ENCODE measurements at regions not wholly inside any gene's neighbourhood (a gene's known extent, or its start where the extent isn't known, plus 50 kb on each side); places are given as distances from the start of the nearest gene placed in this dataset.

- POLR2A ChIA-PET, result no interaction called here
- Mint-ChIP-seq H3K36me3 (no peaks in the 10 kb centered on the region), H3K4me1 (no peaks in the 10 kb centered on the region)
These were observed 734.8 kb upstream of the REG3G start for GRCh38 chr2:78290581-78291214.

GRCh38 chr2:78293768-78294167, 731.7 kb upstream of the REG3G start:
- H3K4me1 Mint-ChIP-seq, result no peaks in the 10 kb centered on the region
- ChIA-PET POLR2A (no interaction called here), CTCF (no interaction called here)
- Histone ChIP-seq H3K27ac (ENCODE audit: low read depth, low read length) (no peak overlapping the region), H3K4me3 (ENCODE audit: low read length) (no peak overlapping the region), H3K36me3 (ENCODE audit: control insufficient read depth in 2 of 3, insufficient read depth in 3 of 3, low read length in 3 of 3) (no peaks in the 10 kb centered on the region), H3K9me3 (ENCODE audit: control insufficient read depth in 2 of 3, low read length in 3 of 3) (no peaks in the 10 kb centered on the region), H3K4me1 (ENCODE audit: control insufficient read depth in 2 of 2, insufficient read depth in 2 of 2, low read length in 2 of 2) (no peaks in the 10 kb centered on the region), H3K27me3 (ENCODE audit: control insufficient read depth in 2 of 2, insufficient read depth in 2 of 2, low read length in 2 of 2) (no peaks in the 10 kb centered on the region)
- DNase-seq (no peak), ATAC-seq (no peak)
- H3K27me3 Mint-ChIP-seq, result no peaks in the 10 kb centered on the region
- peaks cover 0 to 16% (median 2%) of the 10 kb centered on the region in 11 donors for H3K9me3 Mint-ChIP-seq
- no peaks in the 10 kb centered on the region for H3K36me3 Mint-ChIP-seq
- no peak overlapping the region for H3K4me3 Mint-ChIP-seq
- H3K27ac Mint-ChIP-seq, result no peak overlapping the region
- intact Hi-C loops (cut with micrococcal nuclease), result no loop called here

More at GRCh38 chr2:78290581-78291214, 734.8 kb upstream of the REG3G start:
- H3K9me3 Mint-ChIP-seq, result peaks cover 0 to 17% (median 2%) of the 10 kb centered on the region in 11 donors
- Histone ChIP-seq H3K27me3 (ENCODE audit: control insufficient read depth in 2 of 2, insufficient read depth in 2 of 2, low read length in 2 of 2) (no peaks in the 10 kb centered on the region), H3K4me1 (ENCODE audit: control insufficient read depth in 2 of 2, insufficient read depth in 2 of 2, low read length in 2 of 2) (no peaks in the 10 kb centered on the region), H3K36me3 (ENCODE audit: control insufficient read depth in 2 of 3, insufficient read depth in 3 of 3, low read length in 3 of 3) (no peaks in the 10 kb centered on the region), H3K9me3 (ENCODE audit: control insufficient read depth in 2 of 3, low read length in 3 of 3) (no peaks in the 10 kb centered on the region), H3K27ac (ENCODE audit: low read depth, low read length) (no peak overlapping the region), H3K4me3 (ENCODE audit: low read length) (no peak overlapping the region)
- ATAC-seq (no peak), DNase-seq (no peak)
- intact Hi-C loops (cut with micrococcal nuclease), result no loop called here
- H3K27me3 Mint-ChIP-seq, result no peaks in the 10 kb centered on the region
- no peak overlapping the region for H3K4me3 Mint-ChIP-seq
- CTCF ChIA-PET, result no interaction called here
- H3K27ac Mint-ChIP-seq, result no peak overlapping the region

GRCh38 chr2:78301166-78301789, 724.2 kb upstream of the REG3G start:
- Mint-ChIP-seq H3K27ac (no peak overlapping the region), H3K36me3 (no peaks in the 10 kb centered on the region), H3K27me3 (no peaks in the 10 kb centered on the region), H3K9me3 (peaks cover 0 to 5% (median 1%) of the 10 kb centered on the region in 11 donors), H3K4me1 (no peaks in the 10 kb centered on the region), H3K4me3 (no peak overlapping the region)
- DNase-seq, result no peak
- H3K9me3 ChIP-seq (ENCODE audit: control insufficient read depth in 2 of 3, low read length in 3 of 3), result no peaks in the 10 kb centered on the region
- H3K36me3 ChIP-seq (ENCODE audit: control insufficient read depth in 2 of 3, insufficient read depth in 3 of 3, low read length in 3 of 3), result no peaks in the 10 kb centered on the region
- H3K4me3 ChIP-seq (ENCODE audit: low read length), result no peak overlapping the region
- ChIA-PET POLR2A (no interaction called here), CTCF (no interaction called here)
- H3K27me3 ChIP-seq (ENCODE audit: control insufficient read depth in 2 of 2, insufficient read depth in 2 of 2, low read length in 2 of 2), result no peaks in the 10 kb centered on the region
- no peaks in the 10 kb centered on the region for H3K4me1 ChIP-seq (ENCODE audit: control insufficient read depth in 2 of 2, insufficient read depth in 2 of 2, low read length in 2 of 2)
- intact Hi-C loops (cut with micrococcal nuclease), result no loop called here
- H3K27ac ChIP-seq (ENCODE audit: low read depth, low read length), result no peak overlapping the region
- ATAC-seq, result no peak

- intact Hi-C loops (cut with micrococcal nuclease), result no loop called here
- Mint-ChIP-seq H3K27ac (no peak overlapping the region), H3K9me3 (peaks cover 0 to 12% (median 3%) of the 10 kb centered on the region in 11 donors), H3K4me3 (no peak overlapping the region), H3K27me3 (no peaks in the 10 kb centered on the region), H3K4me1 (no peaks in the 10 kb centered on the region), H3K36me3 (no peaks in the 10 kb centered on the region)
- ATAC-seq (no peak), DNase-seq (no peak)
- Histone ChIP-seq H3K4me1 (ENCODE audit: control insufficient read depth in 2 of 2, insufficient read depth in 2 of 2, low read length in 2 of 2) (no peaks in the 10 kb centered on the region), H3K27ac (ENCODE audit: low read depth, low read length) (no peak overlapping the region), H3K9me3 (ENCODE audit: control insufficient read depth in 2 of 3, low read length in 3 of 3) (no peaks in the 10 kb centered on the region), H3K27me3 (ENCODE audit: control insufficient read depth in 2 of 2, insufficient read depth in 2 of 2, low read length in 2 of 2) (no peaks in the 10 kb centered on the region), H3K36me3 (ENCODE audit: control insufficient read depth in 2 of 3, insufficient read depth in 3 of 3, low read length in 3 of 3) (no peaks in the 10 kb centered on the region), H3K4me3 (ENCODE audit: low read length) (no peak overlapping the region)
- ChIA-PET POLR2A (no interaction called here), CTCF (no interaction called here)
These were observed 720.8 kb upstream of the REG3G start for GRCh38 chr2:78304678-78305077.

- H3K9me3 Mint-ChIP-seq, result peaks cover 4 to 14% (median 6%) of the 10 kb centered on the region in 11 donors
- no peak overlapping the region for H3K4me3 Mint-ChIP-seq
- H3K27me3 ChIP-seq (ENCODE audit: control insufficient read depth in 2 of 2, insufficient read depth in 2 of 2, low read length in 2 of 2), result no peaks in the 10 kb centered on the region
- DNase-seq (no peak), ATAC-seq (no peak)
- no peaks in the 10 kb centered on the region for H3K9me3 ChIP-seq (ENCODE audit: control insufficient read depth in 2 of 3, low read length in 3 of 3)
- H3K36me3 ChIP-seq (ENCODE audit: control insufficient read depth in 2 of 3, insufficient read depth in 3 of 3, low read length in 3 of 3), result no peaks in the 10 kb centered on the region
- H3K27ac ChIP-seq (ENCODE audit: low read depth, low read length), result no peak overlapping the region
- intact Hi-C loops (cut with micrococcal nuclease), result no loop called here
- H3K4me3 ChIP-seq (ENCODE audit: low read length), result no peak overlapping the region
- H3K27ac Mint-ChIP-seq, result no peak overlapping the region
- H3K27me3 Mint-ChIP-seq, result no peaks in the 10 kb centered on the region
- POLR2A ChIA-PET, result no interaction called here
- H3K4me1 Mint-ChIP-seq, result no peaks in the 10 kb centered on the region
- no peaks in the 10 kb centered on the region for H3K36me3 Mint-ChIP-seq
- CTCF ChIA-PET, result no interaction called here
- H3K4me1 ChIP-seq (ENCODE audit: control insufficient read depth in 2 of 2, insufficient read depth in 2 of 2, low read length in 2 of 2), result no peaks in the 10 kb centered on the region
These were observed 716.0 kb upstream of the REG3G start for GRCh38 chr2:78309460-78309859.

GRCh38 chr2:78315368-78315767, 710.1 kb upstream of the REG3G start:
- Histone ChIP-seq H3K27me3 (ENCODE audit: control insufficient read depth in 2 of 2, insufficient read depth in 2 of 2, low read length in 2 of 2) (no peaks in the 10 kb centered on the region), H3K4me3 (ENCODE audit: low read length) (no peak overlapping the region), H3K27ac (ENCODE audit: low read depth, low read length) (no peak overlapping the region), H3K36me3 (ENCODE audit: control insufficient read depth in 2 of 3, insufficient read depth in 3 of 3, low read length in 3 of 3) (no peaks in the 10 kb centered on the region), H3K4me1 (ENCODE audit: control insufficient read depth in 2 of 2, insufficient read depth in 2 of 2, low read length in 2 of 2) (no peaks in the 10 kb centered on the region), H3K9me3 (ENCODE audit: control insufficient read depth in 2 of 3, low read length in 3 of 3) (no peaks in the 10 kb centered on the region)
- no peaks in the 10 kb centered on the region for H3K4me1 Mint-ChIP-seq
- DNase-seq, result no peak
- no peak overlapping the region for H3K4me3 Mint-ChIP-seq
- H3K27ac Mint-ChIP-seq, result no peak overlapping the region
- ChIA-PET CTCF (no interaction called here), POLR2A (no interaction called here)
- intact Hi-C loops (cut with micrococcal nuclease), result no loop called here
- no peaks in the 10 kb centered on the region for H3K36me3 Mint-ChIP-seq
- H3K9me3 Mint-ChIP-seq, result peaks cover 3 to 22% (median 11%) of the 10 kb centered on the region in 11 donors
- H3K27me3 Mint-ChIP-seq, result no peaks in the 10 kb centered on the region
- no peak for ATAC-seq

GRCh38 chr2:78318275-78318674, 707.2 kb upstream of the REG3G start:
- H3K27me3 Mint-ChIP-seq, result no peaks in the 10 kb centered on the region
- Histone ChIP-seq H3K36me3 (ENCODE audit: control insufficient read depth in 2 of 3, insufficient read depth in 3 of 3, low read length in 3 of 3) (no peaks in the 10 kb centered on the region), H3K9me3 (ENCODE audit: control insufficient read depth in 2 of 3, low read length in 3 of 3) (no peaks in the 10 kb centered on the region), H3K4me3 (ENCODE audit: low read length) (no peak overlapping the region), H3K4me1 (ENCODE audit: control insufficient read depth in 2 of 2, insufficient read depth in 2 of 2, low read length in 2 of 2) (no peaks in the 10 kb centered on the region), H3K27ac (ENCODE audit: low read depth, low read length) (no peak overlapping the region), H3K27me3 (ENCODE audit: control insufficient read depth in 2 of 2, insufficient read depth in 2 of 2, low read length in 2 of 2) (no peaks in the 10 kb centered on the region)
- no peaks in the 10 kb centered on the region for H3K4me1 Mint-ChIP-seq
- no peak for ATAC-seq
- H3K36me3 Mint-ChIP-seq, result no peaks in the 10 kb centered on the region
- peaks cover 6 to 19% (median 11%) of the 10 kb centered on the region in 11 donors for H3K9me3 Mint-ChIP-seq
- H3K27ac Mint-ChIP-seq, result no peak overlapping the region
- ChIA-PET POLR2A (no interaction called here), CTCF (no interaction called here)
- H3K4me3 Mint-ChIP-seq, result no peak overlapping the region
- intact Hi-C loops (cut with micrococcal nuclease), result no loop called here
- DNase-seq, result no peak
